ENCODE measurements at regions not wholly inside any gene's neighbourhood (a gene's known extent, or its start where the extent isn't known, plus 50 kb on each side); places are given as distances from the start of the nearest gene placed in this dataset.
"Not testable (repeated sequence)": the region's sequence is repeated elsewhere in the genome, so short reads cannot be mapped to it uniquely, and the experiment has no call there.

GRCh38 chr10:53155674-53156073 lies 383.1 kb upstream of the MBL2 start:
- DNase-seq = not testable (repeated sequence)

GRCh38 chr10:53153831-53154230 lies 381.2 kb upstream of the MBL2 start:
- no peak for DNase-seq

- DNase-seq = no peak
Observed at GRCh38 chr10:53140506-53140905, 367.9 kb upstream of the MBL2 start.

GRCh38 chr10:53135897-53136253 lies 363.3 kb upstream of the MBL2 start:
- DNase-seq = no peak

- DNase-seq = no peak
Observed at GRCh38 chr10:53135213-53135896, 362.8 kb upstream of the MBL2 start.

- DNase-seq = no peak
Observed at GRCh38 chr10:53134050-53134449, 361.5 kb upstream of the MBL2 start.

- DNase-seq = no peak
Observed at GRCh38 chr10:53130337-53130736, 357.8 kb upstream of the MBL2 start.

- no peak for DNase-seq
Observed at GRCh38 chr10:53127686-53128085, 355.1 kb upstream of the MBL2 start.

- DNase-seq = no peak
Observed at GRCh38 chr10:53123311-53123710, 350.7 kb upstream of the MBL2 start.

- no peak for DNase-seq
Observed at GRCh38 chr10:53122281-53122680, 349.7 kb upstream of the MBL2 start.

GRCh38 chr10:53115660-53116059 lies 343.1 kb upstream of the MBL2 start:
- no peak for DNase-seq

- no peak for DNase-seq
Observed at GRCh38 chr10:53111529-53111928, 338.9 kb upstream of the MBL2 start.

GRCh38 chr10:53109320-53109719 lies 336.7 kb upstream of the MBL2 start:
- no peak for DNase-seq

- no peak for DNase-seq
Observed at GRCh38 chr10:53108317-53108934, 335.8 kb upstream of the MBL2 start.

GRCh38 chr10:53107711-53108110 lies 335.1 kb upstream of the MBL2 start:
- DNase-seq = no peak

- no peak for DNase-seq
Observed at GRCh38 chr10:53102424-53102823, 329.8 kb upstream of the MBL2 start.

GRCh38 chr10:53093878-53094277 lies 321.3 kb upstream of the MBL2 start:
- no peak for DNase-seq

GRCh38 chr10:53091574-53091973 lies 319.0 kb upstream of the MBL2 start:
- DNase-seq = no peak

- DNase-seq = no peak
Observed at GRCh38 chr10:53088961-53089360, 316.4 kb upstream of the MBL2 start.

- DNase-seq = no peak
Observed at GRCh38 chr10:53079283-53079682, 306.7 kb upstream of the MBL2 start.

- no peak for DNase-seq
Observed at GRCh38 chr10:53076948-53077347, 304.4 kb upstream of the MBL2 start.

- DNase-seq = no peak
Observed at GRCh38 chr10:53075469-53075868, 302.9 kb upstream of the MBL2 start.

- DNase-seq = no peak
Observed at GRCh38 chr10:53072144-53072543, 299.6 kb upstream of the MBL2 start.

- DNase-seq = no peak
Observed at GRCh38 chr10:53071505-53072125, 299.0 kb upstream of the MBL2 start.

- no peak for DNase-seq
Observed at GRCh38 chr10:53069013-53069412, 296.4 kb upstream of the MBL2 start.

Data from femur (tissue), 1 donor.